Transverse colon (tissue), 4 donors: ENCODE measurements at regions not wholly inside any gene's neighbourhood (a gene's known extent, or its start where the extent isn't known, plus 50 kb on each side); places are given as distances from the start of the nearest gene placed in this dataset.

Experiments
- DNase-seq: peaks from one replicate; pipeline ENCODE4 v3.0.0-alpha.2; 2019
- H3K27ac ChIP-seq, 4 donors: fragments of 200-600 bp; sonication (generic); 2 replicates each; pipeline ENCODE4 v1.5.1; 2016 to 2018; ENCODE audit warnings: inconsistent platforms in 4 of 4
- H3K27me3 ChIP-seq: fragments of 200-600 bp; sonication (generic); 2 replicates; pipeline ENCODE4 v1.5.1; 2017; ENCODE audit warnings: inconsistent platforms
- H3K36me3 ChIP-seq, 4 donors: fragments of 200-600 bp; sonication (generic); 2 replicates each; pipeline ENCODE4 v1.5.1; 2017 to 2019; ENCODE audit warnings: inconsistent platforms in 4 of 4
- H3K4me1 ChIP-seq, 4 donors: fragments of 200-600 bp; sonication (generic); 2 replicates each; pipeline ENCODE4 v1.5.1; 2017 to 2020; ENCODE audit warnings: inconsistent platforms in 4 of 4
- H3K4me3 ChIP-seq, 4 donors: fragments of 200-600 bp; sonication (generic); 1 replicate in 1 of 4; 2 replicates in 3 of 4; pipeline versions ENCODE4 v1.5.1 to v1.6.1; 2017 to 2019; ENCODE audit warnings: inconsistent platforms in 4 of 4
- H3K9me3 ChIP-seq, 2 donors: fragments of 200-600 bp; sonication (generic); 2 replicates each; pipeline ENCODE4 v1.5.1; 2017 to 2019; ENCODE audit warnings: inconsistent platforms in 2 of 2
- CTCF ChIP-seq, 5 experiments: fragments of 200-600 bp in 3 of 5; fragments of 450-650 bp in 2 of 5; sonication (generic) in 3 of 5; IDR thresholded peaks; 1 replicate in 2 of 5; 2 replicates in 3 of 5; pipeline ENCODE4 v1.5.1; 2016 to 2017; ENCODE audit warnings: antibody characterized with exemption in 5 of 5, inconsistent platforms in 3 of 5, mild to moderate bottlenecking in 2 of 5, moderate library complexity in 1 of 5
- EP300 ChIP-seq: sonication (generic); formaldehyde crosslinking; IDR thresholded peaks from one replicate; pipeline ENCODE4 v1.6.1; 2017; ENCODE audit warnings: antibody characterized with exemption, low read depth
- POLR2A ChIP-seq: fragments of 450-650 bp; IDR thresholded peaks from one replicate; pipeline ENCODE4 v1.6.1; 2016; ENCODE audit warnings: antibody characterized with exemption, mild to moderate bottlenecking, moderate library complexity
- POLR2AphosphoS5 ChIP-seq, 3 donors: sonication (generic); formaldehyde crosslinking; IDR thresholded peaks; one replicate each; pipeline ENCODE4 v1.6.1; 2016; ENCODE audit warnings: antibody characterized with exemption in 3 of 3
- WGBS, 2 donors: methylation state at CpG; one replicate each; pipeline ENCODE4 v1.1.5; 2018; ENCODE audit warnings: low coverage in 1 of 2; 5-methylcytosine and 5-hydroxymethylcytosine counted together
- in situ Hi-C, 4 donors: fragments of 200-750 bp; cut with MboI; loops; one replicate each; pipeline versions ENCODE4 v1.15.0 to v1.15.1; 2017; ENCODE audit warnings: low sequenced_read_pairs in 3 of 4, low pct_ligation_motif_present in 1 of 4, low pct_unique_long_range_greater_than_20kb in 1 of 4
- intact Hi-C: fragments of 100-400 bp; cut with DNase I; formaldehyde crosslinking; loops from one replicate; pipeline ENCODE4 v1.15.1; 2023; ENCODE audit warnings: low total_unique reads

GRCh38 chr7:67858931-67859330 is 862.3 kb downstream of the TYW1 start:
- DNase-seq: no peak
- intact Hi-C loops: no loop called here
- H3K4me3 ChIP-seq: no peak overlapping the region
- H3K27me3 ChIP-seq: no peaks in the 10 kb centered on the region
- H3K27ac ChIP-seq: no peak overlapping the region
- no peaks in the 10 kb centered on the region for H3K4me1 ChIP-seq
- H3K9me3 ChIP-seq: peaks cover 0 to 6% of the 10 kb centered on the region in 2 donors
- WGBS, 2 donors: 74% methylated on average over 7 of the region's 7 CpGs; no CpG with 5 or more reads in 1 of the 2 donors
- no peaks in the 10 kb centered on the region for H3K36me3 ChIP-seq
- in situ Hi-C loops: loop anchor here in 1 of 4 donors (25.0 kb wide), 1 partner anchor 97 kb away; no protein-coding TSS in a partner anchor
- TF ChIP-seq CTCF (IDR thresholded peaks at IDR 0.05) (no peak), EP300 (no peak), POLR2A (no peak), POLR2AphosphoS5 (IDR thresholded peaks at IDR 0.05) (no peak)

GRCh38 chr7:67863911-67864310 is 867.3 kb downstream of the TYW1 start:
- 60 to 73% methylated on average over 1 to 6 of the region's 6 CpGs for WGBS, 2 donors
- H3K4me1 ChIP-seq: no peaks in the 10 kb centered on the region
- no peak for TF ChIP-seq CTCF (IDR thresholded peaks at IDR 0.05)
- in situ Hi-C loops (loop anchor here in 1 of 4 donors (25.0 kb wide), 1 partner anchor 102 kb away; no protein-coding TSS in a partner anchor), intact Hi-C loops (no loop called here)
- H3K27ac ChIP-seq: no peak overlapping the region
- DNase-seq: no peak
- H3K36me3 ChIP-seq: no peaks in the 10 kb centered on the region
- no peak overlapping the region for H3K4me3 ChIP-seq
- H3K27me3 ChIP-seq: no peaks in the 10 kb centered on the region
- H3K9me3 ChIP-seq: peaks cover 0 to 6% of the 10 kb centered on the region in 2 donors

GRCh38 chr7:67866054-67866453 is 869.4 kb downstream of the TYW1 start:
- peaks cover 0 to 6% of the 10 kb centered on the region in 2 donors for H3K9me3 ChIP-seq
- TF ChIP-seq CTCF (IDR thresholded peaks at IDR 0.05) (no peak), POLR2A (no peak), EP300 (no peak), POLR2AphosphoS5 (IDR thresholded peaks at IDR 0.05) (no peak)
- in situ Hi-C loops: loop anchor here in 1 of 4 donors (25.0 kb wide), 1 partner anchor 104 kb away; no protein-coding TSS in a partner anchor
- no peaks in the 10 kb centered on the region for H3K36me3 ChIP-seq
- H3K27me3 ChIP-seq: no peaks in the 10 kb centered on the region
- DNase-seq: no peak
- no peak overlapping the region for H3K4me3 ChIP-seq
- H3K27ac ChIP-seq: no peak overlapping the region
- H3K4me1 ChIP-seq: no peaks in the 10 kb centered on the region
- intact Hi-C loops: no loop called here

GRCh38 chr7:67866812-67867211 is 870.2 kb downstream of the TYW1 start:
- Histone ChIP-seq H3K27me3 (no peaks in the 10 kb centered on the region), H3K9me3 (peaks cover 0 to 5% of the 10 kb centered on the region in 2 donors), H3K27ac (no peak overlapping the region), H3K36me3 (no peaks in the 10 kb centered on the region), H3K4me3 (no peak overlapping the region), H3K4me1 (no peaks in the 10 kb centered on the region)
- intact Hi-C loops: no loop called here
- no peak for DNase-seq
- no peak for TF ChIP-seq POLR2A
- TF ChIP-seq EP300: no peak
- TF ChIP-seq POLR2AphosphoS5 (IDR thresholded peaks at IDR 0.05): no peak
- no peak for TF ChIP-seq CTCF (IDR thresholded peaks at IDR 0.05)
- WGBS, 2 donors: 82% methylated on average over 3 of the region's 3 CpGs; no CpG with 5 or more reads in 1 of the 2 donors
- in situ Hi-C loops: loop anchor here in 1 of 4 donors (25.0 kb wide), 1 partner anchor 105 kb away; no protein-coding TSS in a partner anchor
